ENCODE measurements at regions not wholly inside any gene's neighbourhood (a gene's known extent, or its start where the extent isn't known, plus 50 kb on each side); places are given as distances from the start of the nearest gene placed in this dataset.

GRCh38 chr1:191279266-191279800 is 801.7 kb upstream of the BRINP3 start:
- no peak for DNase-seq (ENCODE audit: low spot score)
- TF ChIP-seq, protein P1, sequence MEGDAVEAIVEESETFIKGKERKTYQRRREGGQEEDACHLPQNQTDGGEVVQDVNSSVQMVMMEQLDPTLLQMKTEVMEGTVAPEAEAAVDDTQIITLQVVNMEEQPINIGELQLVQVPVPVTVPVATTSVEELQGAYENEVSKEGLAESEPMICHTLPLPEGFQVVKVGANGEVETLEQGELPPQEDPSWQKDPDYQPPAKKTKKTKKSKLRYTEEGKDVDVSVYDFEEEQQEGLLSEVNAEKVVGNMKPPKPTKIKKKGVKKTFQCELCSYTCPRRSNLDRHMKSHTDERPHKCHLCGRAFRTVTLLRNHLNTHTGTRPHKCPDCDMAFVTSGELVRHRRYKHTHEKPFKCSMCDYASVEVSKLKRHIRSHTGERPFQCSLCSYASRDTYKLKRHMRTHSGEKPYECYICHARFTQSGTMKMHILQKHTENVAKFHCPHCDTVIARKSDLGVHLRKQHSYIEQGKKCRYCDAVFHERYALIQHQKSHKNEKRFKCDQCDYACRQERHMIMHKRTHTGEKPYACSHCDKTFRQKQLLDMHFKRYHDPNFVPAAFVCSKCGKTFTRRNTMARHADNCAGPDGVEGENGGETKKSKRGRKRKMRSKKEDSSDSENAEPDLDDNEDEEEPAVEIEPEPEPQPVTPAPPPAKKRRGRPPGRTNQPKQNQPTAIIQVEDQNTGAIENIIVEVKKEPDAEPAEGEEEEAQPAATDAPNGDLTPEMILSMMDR (IDR thresholded peaks at IDR 0.05; ENCODE audit: borderline replicate concordance, control extremely low read depth, extremely low read depth, insufficient read depth, missing control alignments) = no peak
- in situ Hi-C loops (cut with MboI; ENCODE audit: low sequenced_read_pairs, unreplicated experiment) = no loop called here

GRCh38 chr1:191284175-191284574 is 806.5 kb upstream of the BRINP3 start:
- no peak for DNase-seq (ENCODE audit: low spot score)
- in situ Hi-C loops (cut with MboI; ENCODE audit: low sequenced_read_pairs, unreplicated experiment) = no loop called here
- TF ChIP-seq, protein P1 (IDR thresholded peaks at IDR 0.05; ENCODE audit: borderline replicate concordance, control extremely low read depth, extremely low read depth, insufficient read depth, missing control alignments) = no peak

- no peak for DNase-seq (ENCODE audit: low spot score)
- TF ChIP-seq, protein P1 (IDR thresholded peaks at IDR 0.05; ENCODE audit: borderline replicate concordance, control extremely low read depth, extremely low read depth, insufficient read depth, missing control alignments) = no peak
- in situ Hi-C loops (cut with MboI; ENCODE audit: low sequenced_read_pairs, unreplicated experiment) = no loop called here
Measured at GRCh38 chr1:191290441-191290840, 812.8 kb upstream of the BRINP3 start.

DNA sequence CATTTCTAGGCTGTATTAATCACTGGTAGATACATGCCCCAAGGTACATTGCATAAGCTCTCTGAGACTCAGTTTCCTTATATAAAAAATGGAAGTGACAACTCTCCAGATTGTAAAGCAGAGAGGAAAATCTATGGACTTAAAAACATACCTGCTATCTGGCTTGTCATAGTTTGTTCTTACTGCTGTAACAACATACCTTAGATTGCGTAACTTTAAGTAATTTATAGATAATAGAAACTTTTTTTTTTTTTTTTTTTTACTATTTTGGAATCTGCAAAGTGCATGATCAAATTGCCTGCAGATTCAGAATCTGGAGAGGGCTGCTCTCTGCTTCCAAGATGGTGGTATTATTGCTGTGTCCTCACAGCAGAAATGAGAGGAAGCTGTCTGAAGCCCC is 827.7 kb upstream of the BRINP3 start:
- TF ChIP-seq, protein P1 (IDR thresholded peaks at IDR 0.05; ENCODE audit: borderline replicate concordance, control extremely low read depth, extremely low read depth, insufficient read depth, missing control alignments) = no peak
- in situ Hi-C loops (cut with MboI; ENCODE audit: low sequenced_read_pairs, unreplicated experiment) = no loop called here
- DNase-seq (ENCODE audit: low spot score) = no peak

GRCh38 chr1:191306916-191307315 is 829.3 kb upstream of the BRINP3 start:
- in situ Hi-C loops (cut with MboI; ENCODE audit: low sequenced_read_pairs, unreplicated experiment) = no loop called here
- DNase-seq (ENCODE audit: low spot score) = no peak
- TF ChIP-seq, protein P1 (IDR thresholded peaks at IDR 0.05; ENCODE audit: borderline replicate concordance, control extremely low read depth, extremely low read depth, insufficient read depth, missing control alignments) = no peak

DNA sequence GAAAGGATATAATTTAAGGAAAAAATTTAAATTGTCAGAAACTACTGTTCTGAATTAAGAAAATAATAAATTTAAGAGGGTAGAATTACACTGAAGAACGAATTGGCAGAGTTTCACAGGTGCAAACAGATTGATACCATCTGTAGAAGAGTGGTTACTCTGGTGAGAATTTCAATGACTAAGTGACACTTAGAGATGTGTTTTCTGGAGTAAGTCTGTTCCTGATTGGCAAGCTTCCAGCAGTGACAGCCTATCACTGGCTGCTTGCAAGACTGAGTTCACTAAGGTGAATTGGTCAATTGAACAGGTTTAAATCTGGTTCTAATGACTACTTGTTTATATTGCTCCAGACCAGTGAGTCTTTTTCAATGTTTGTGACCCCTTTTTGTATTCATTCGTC is 838.2 kb upstream of the RGS18 start:
- TF ChIP-seq, protein P1 (IDR thresholded peaks at IDR 0.05; ENCODE audit: borderline replicate concordance, control extremely low read depth, extremely low read depth, insufficient read depth, missing control alignments) = no peak
- in situ Hi-C loops (cut with MboI; ENCODE audit: low sequenced_read_pairs, unreplicated experiment) = no loop called here
- no peak for DNase-seq (ENCODE audit: low spot score)

DNA sequence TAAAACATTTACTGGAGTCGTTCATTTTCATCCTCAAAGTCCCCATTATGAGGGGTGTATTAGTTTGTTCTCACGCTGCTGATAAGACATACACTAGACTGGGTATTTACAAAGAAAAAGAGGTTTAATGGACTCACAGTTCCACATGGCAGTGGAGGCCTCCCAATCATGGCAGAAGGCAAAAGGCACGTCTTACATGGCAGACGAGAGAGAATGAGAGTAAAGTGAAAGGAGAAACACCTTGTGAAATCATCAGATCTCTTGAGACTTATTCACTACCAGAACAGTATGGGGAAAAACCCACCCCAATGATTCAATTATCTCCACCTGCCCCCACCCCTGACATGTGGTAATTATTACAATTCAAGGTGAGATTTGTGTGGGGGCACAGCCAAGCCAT is 830.4 kb upstream of the RGS18 start:
- TF ChIP-seq, protein P1 (IDR thresholded peaks at IDR 0.05; ENCODE audit: borderline replicate concordance, control extremely low read depth, extremely low read depth, insufficient read depth, missing control alignments) = no peak
- in situ Hi-C loops (cut with MboI; ENCODE audit: low sequenced_read_pairs, unreplicated experiment) = no loop called here
- no peak for DNase-seq (ENCODE audit: low spot score)

Measured in GM13976 (cell line).